Glutamatergic neuron (in vitro differentiated cells): ENCODE measurements at regions not wholly inside any gene's neighbourhood (a gene's known extent, or its start where the extent isn't known, plus 50 kb on each side); places are given as distances from the start of the nearest gene placed in this dataset.

Experiments used
- DNase-seq: peaks from one replicate; pipeline ENCODE4 v3.0.0; 2022
- H3K27ac Mint-ChIP-seq: one replicate; pipeline ENCODE4 v1.8.0; 2020; ENCODE audit warnings: mild to moderate bottlenecking, mixed read lengths, inconsistent platforms; ENCODE audit not compliant: unreplicated experiment
- H3K27me3 Mint-ChIP-seq: one replicate; pipeline ENCODE4 v1.8.0; 2020; ENCODE audit warnings: mild to moderate bottlenecking, moderate library complexity, mixed read lengths, inconsistent platforms; ENCODE audit not compliant: unreplicated experiment
- H3K36me3 Mint-ChIP-seq: one replicate; pipeline ENCODE4 v1.8.0; 2020; ENCODE audit warnings: mild to moderate bottlenecking, mixed read lengths, inconsistent platforms; ENCODE audit not compliant: unreplicated experiment
- H3K4me1 Mint-ChIP-seq: one replicate; pipeline ENCODE4 v1.8.0; 2020; ENCODE audit warnings: mild to moderate bottlenecking, low read depth, mixed read lengths, inconsistent platforms; ENCODE audit not compliant: unreplicated experiment
- H3K4me3 Mint-ChIP-seq: one replicate; pipeline ENCODE4 v1.8.0; 2020; ENCODE audit warnings: mild to moderate bottlenecking, mixed read lengths, inconsistent platforms; ENCODE audit not compliant: unreplicated experiment
- H3K9me3 Mint-ChIP-seq: one replicate; pipeline ENCODE4 v1.8.0; 2020; ENCODE audit warnings: mild to moderate bottlenecking, moderate library complexity, mixed read lengths, inconsistent platforms; ENCODE audit not compliant: unreplicated experiment
- CTCF ChIP-seq: fragments of 200-600 bp; sonication (generic); IDR thresholded peaks from one replicate; pipeline ENCODE4 v1.5.0; 2021; ENCODE audit not compliant: partially characterized antibody, unreplicated experiment

GRCh38 chr14:101108579-101109346 is 205.2 kb upstream of the RTL1 start:
- no peak for DNase-seq

DNA sequence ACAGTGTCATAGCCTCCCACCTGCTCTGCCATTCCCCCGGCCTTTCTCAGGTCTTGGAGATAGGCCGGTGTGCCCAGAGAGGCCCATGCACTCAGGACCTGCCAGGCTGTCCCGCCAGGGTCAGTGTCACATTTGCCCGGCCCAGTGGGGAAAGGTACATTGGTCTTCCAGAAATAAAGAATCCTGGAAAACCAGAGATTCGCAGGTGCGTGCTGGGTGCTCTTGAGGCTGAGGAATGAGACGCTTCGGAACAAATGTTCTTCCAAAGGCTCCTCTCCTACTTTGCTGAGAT is 205.8 kb upstream of the RTL1 start:
- TF ChIP-seq CTCF = no peak
- Mint-ChIP-seq H3K9me3 (peaks cover 2% of the 10 kb centered on the region), H3K4me3 (no peak overlapping the region), H3K27ac (no peak overlapping the region), H3K27me3 (peaks cover 7% of the 10 kb centered on the region), H3K36me3 (no peaks in the 10 kb centered on the region), H3K4me1 (no peaks in the 10 kb centered on the region)
- DNase-seq = no peak

More at GRCh38 chr14:101108579-101109346, 205.2 kb upstream of the RTL1 start:
- Mint-ChIP-seq H3K9me3 (peaks cover 2% of the 10 kb centered on the region), H3K27ac (no peak overlapping the region), H3K27me3 (peaks cover 7% of the 10 kb centered on the region), H3K36me3 (no peaks in the 10 kb centered on the region), H3K4me1 (no peaks in the 10 kb centered on the region), H3K4me3 (no peak overlapping the region)
- TF ChIP-seq CTCF = no peak

GRCh38 chr14:101109981-101110728 is 206.6 kb upstream of the RTL1 start:
- Mint-ChIP-seq H3K4me3 (no peak overlapping the region), H3K4me1 (no peaks in the 10 kb centered on the region), H3K27me3 (peaks cover 6% of the 10 kb centered on the region), H3K9me3 (peaks cover 2% of the 10 kb centered on the region), H3K36me3 (no peaks in the 10 kb centered on the region), H3K27ac (no peak overlapping the region)
- DNase-seq = no peak
- no peak for TF ChIP-seq CTCF

DNA sequence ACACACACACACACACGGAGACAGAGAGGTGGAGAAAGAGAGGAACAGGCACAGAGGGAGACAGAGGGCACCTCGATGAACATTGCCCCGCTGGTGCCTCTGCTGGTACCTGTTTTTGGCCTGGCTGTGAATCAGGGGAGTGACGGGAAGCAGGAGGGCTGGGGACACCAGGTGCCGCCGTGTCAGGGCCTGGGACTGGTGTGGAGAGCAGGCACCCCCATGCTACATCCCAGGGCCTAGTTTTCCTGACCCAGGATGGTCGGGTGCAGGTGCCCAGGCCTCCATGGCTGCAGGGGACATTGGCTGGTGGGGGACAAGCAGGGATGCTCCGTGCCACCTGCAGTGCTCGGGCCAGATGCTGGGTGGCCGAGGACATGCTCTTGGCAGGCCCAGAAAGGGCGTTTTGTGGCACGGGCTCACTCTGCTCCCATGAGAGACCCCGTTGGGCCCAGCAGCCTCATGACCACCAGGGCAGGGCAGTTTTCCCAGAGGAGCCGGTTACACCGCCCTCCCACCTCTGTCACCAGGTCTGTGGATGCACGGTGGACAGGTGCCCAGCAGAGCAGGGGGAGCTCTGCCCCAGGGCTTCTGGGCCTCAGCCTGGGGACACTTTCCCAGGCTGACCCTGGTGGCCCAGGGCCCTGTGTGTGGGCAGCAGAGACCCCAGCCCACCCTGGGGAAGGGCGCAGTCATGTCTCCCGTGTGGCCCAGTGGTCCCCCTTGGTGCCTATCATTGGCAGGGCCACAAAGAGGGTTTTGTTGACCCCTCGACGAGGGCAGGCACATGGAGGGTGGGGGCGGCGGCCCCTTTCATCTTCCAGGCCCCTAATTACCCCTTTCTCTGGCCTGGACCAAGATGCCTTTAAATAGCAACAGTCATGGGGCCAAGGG is 207.5 kb upstream of the RTL1 start:
- H3K9me3 Mint-ChIP-seq = peaks cover 2% of the 10 kb centered on the region
- no peak for TF ChIP-seq CTCF
- H3K27ac Mint-ChIP-seq = no peak overlapping the region
- peaks cover 2% of the 10 kb centered on the region for H3K27me3 Mint-ChIP-seq
- H3K36me3 Mint-ChIP-seq = no peaks in the 10 kb centered on the region
- no peaks in the 10 kb centered on the region for H3K4me1 Mint-ChIP-seq
- DNase-seq = no peak
- no peak overlapping the region for H3K4me3 Mint-ChIP-seq
